MG63 (cell line): ENCODE measurements at regions not wholly inside any gene's neighbourhood (a gene's known extent, or its start where the extent isn't known, plus 50 kb on each side); places are given as distances from the start of the nearest gene placed in this dataset.
A peak's percentile ranks its signal among the peaks of the same experiment; 100 is the strongest.
"Not testable (repeated sequence)": the region's sequence is repeated elsewhere in the genome, so short reads cannot be mapped to it uniquely, and the experiment has no call there.

Experiments
- DNase-seq: peaks from one replicate; pipeline ENCODE4 v3.0.0-alpha.2; 2020
- H3K27me3 ChIP-seq: fragments of 250-450 bp; sonication (Bioruptor Pico); 2 replicates; pipeline ENCODE4 v1.5.1; 2020; ENCODE audit warnings: mild to moderate bottlenecking, moderate library complexity
- H3K36me3 ChIP-seq: fragments of 250-450 bp; sonication (Bioruptor Pico); 2 replicates; pipeline ENCODE4 v1.5.1; 2020; ENCODE audit warnings: mild to moderate bottlenecking, moderate library complexity
- H3K4me3 ChIP-seq: fragments of 250-450 bp; sonication (Bioruptor Pico); 2 replicates; pipeline ENCODE4 v1.5.1; 2020; ENCODE audit warnings: mild to moderate bottlenecking, moderate library complexity
- H3K9me3 ChIP-seq: fragments of 250-450 bp; sonication (Bioruptor Pico); 2 replicates; pipeline ENCODE4 v1.5.1; 2020; ENCODE audit warnings: mild to moderate bottlenecking, moderate library complexity

DNA sequence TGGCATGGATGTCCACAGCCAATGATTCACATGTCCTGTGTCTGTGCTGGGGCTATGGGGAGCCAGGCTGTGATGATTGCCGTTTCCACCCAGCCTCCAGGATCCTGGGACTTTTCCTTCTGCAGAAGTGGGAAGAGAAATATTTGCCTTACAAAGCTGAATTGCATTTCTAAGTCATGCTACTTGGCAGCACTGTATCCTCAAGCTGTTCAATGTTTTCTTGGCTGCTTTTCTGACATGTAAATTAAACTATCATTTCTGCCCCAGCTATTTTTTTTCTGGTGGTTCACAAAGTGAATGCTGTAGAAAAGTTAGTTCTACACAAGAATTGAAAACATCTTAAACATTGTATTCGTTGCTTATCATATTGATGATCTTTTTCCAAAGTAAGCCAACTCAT lies 51.9 kb upstream of the TCERG1L start:
- H3K9me3 ChIP-seq: no peaks in the 10 kb centered on the region

DNA sequence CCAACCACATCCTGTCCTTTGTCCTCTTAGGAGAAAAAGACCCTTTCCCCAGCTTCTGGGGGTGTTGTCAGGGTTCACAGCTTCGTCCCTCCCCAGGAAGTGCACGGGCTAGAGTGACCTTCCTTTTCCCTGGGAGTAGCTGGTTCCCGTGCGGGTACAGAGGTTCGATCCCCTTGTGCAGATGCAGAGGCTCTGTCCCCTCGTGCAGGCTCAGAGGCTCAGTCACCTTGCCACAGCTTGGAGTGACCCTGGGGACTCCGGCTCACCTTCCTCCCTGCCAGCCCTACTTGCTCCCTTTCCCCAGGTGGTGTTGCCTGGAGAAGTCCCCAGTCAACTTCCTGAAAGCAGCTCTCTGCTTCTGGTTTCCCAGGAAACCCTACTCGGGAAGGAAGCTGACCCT lies 60.0 kb upstream of the TCERG1L start:
- Histone ChIP-seq H3K27me3 (no peaks in the 10 kb centered on the region), H3K9me3 (no peaks in the 10 kb centered on the region), H3K36me3 (no peaks in the 10 kb centered on the region), H3K4me3 (no peak overlapping the region)
- no peak for DNase-seq

More for the DNA sequence above, 51.9 kb upstream of the TCERG1L start:
- H3K4me3 ChIP-seq: no peak overlapping the region
- DNase-seq: no peak
- H3K36me3 ChIP-seq: no peaks in the 10 kb centered on the region
- H3K27me3 ChIP-seq: no peaks in the 10 kb centered on the region

DNA sequence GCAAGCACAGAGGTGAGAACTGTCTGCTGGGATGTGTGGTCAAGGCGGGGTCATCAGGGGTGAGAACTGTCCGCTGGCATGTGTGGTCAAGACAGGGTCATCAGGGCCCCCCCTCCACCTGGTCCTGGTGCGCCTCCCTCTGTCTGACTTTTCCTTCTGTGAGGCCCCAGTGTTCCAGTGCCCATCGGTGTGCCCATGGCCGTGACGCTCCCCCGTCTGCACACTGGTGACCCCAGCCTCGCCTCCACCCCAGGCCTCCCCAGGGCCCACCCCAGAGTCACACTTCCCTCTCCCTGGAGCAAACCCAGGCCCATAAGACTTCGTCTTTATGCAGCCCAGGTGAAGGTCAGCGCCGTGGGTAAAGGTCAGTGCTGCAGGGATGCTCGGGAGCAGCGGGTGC lies 70.1 kb upstream of the TCERG1L start:
- no peaks in the 10 kb centered on the region for H3K27me3 ChIP-seq
- H3K9me3 ChIP-seq: no peaks in the 10 kb centered on the region
- DNase-seq: no peak
- no peaks in the 10 kb centered on the region for H3K36me3 ChIP-seq
- H3K4me3 ChIP-seq: no peak overlapping the region

DNA sequence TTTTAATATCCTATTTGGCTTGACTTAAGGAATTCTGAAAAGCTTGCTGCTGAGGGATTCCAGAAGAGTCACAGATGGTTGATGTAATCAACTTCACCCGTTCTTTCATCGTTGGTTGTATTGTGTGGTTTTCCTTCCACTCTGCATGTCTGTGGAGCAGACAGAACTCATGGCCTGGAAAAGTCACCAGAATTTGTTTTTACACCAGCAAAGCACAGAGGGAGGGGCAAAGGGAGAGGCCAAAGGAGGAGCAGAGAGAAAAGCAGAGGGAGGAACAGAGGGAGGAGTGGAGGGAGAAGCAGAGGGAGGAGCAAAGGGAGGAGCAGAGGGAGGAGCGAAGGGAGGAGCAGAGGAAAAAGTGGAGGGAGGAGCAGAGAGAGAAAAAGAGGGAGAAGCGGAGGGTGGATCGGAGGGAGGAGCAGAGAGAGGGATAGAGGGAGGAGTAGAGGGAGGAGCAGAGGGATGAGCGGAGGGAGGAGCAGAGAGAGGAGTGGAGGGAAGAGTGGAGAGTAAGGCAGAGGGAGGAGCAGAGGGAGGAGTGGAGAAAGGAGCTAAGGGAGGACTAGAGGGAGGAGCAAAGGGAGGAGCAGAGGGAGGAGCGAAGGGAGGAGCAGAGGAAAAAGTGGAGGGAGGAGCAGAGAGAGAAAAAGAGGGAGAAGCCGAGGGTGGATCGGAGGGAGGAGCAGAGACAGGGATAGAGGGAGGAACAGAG lies 73.8 kb upstream of the TCERG1L start:
- H3K4me3 ChIP-seq, H3K9me3 ChIP-seq, H3K36me3 ChIP-seq, H3K27me3 ChIP-seq: not testable (repeated sequence)
- peak; percentile 9 for DNase-seq

DNA sequence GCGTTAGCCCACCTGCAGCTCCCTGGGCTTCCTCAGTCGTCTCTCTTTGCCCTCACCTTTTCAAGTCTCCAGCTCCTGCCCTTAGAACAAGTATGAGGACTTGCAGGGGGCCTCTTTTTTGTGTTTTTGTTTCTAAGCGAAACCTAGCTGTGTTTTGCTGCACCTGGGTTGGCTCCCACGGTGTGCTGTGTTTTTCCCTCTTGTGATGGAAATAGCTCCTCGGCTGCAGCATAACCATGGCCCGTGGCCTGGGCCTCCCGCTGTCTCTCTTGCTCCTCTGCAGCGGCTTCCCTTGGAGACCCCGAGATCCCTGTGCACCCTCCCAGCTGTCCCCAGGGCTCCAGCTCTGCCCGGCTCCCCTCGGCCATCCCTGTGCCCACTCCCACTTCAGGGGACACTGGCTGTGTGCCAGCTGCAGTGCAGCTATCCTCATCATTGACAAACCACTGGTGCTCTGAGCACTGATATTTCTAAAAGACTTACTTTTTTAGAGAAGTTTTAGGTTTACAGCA lies 75.6 kb upstream of the TCERG1L start:
- H3K27me3 ChIP-seq: no peaks in the 10 kb centered on the region
- no peak overlapping the region for H3K4me3 ChIP-seq
- no peaks in the 10 kb centered on the region for H3K36me3 ChIP-seq
- DNase-seq: no peak
- H3K9me3 ChIP-seq: no peaks in the 10 kb centered on the region

DNA sequence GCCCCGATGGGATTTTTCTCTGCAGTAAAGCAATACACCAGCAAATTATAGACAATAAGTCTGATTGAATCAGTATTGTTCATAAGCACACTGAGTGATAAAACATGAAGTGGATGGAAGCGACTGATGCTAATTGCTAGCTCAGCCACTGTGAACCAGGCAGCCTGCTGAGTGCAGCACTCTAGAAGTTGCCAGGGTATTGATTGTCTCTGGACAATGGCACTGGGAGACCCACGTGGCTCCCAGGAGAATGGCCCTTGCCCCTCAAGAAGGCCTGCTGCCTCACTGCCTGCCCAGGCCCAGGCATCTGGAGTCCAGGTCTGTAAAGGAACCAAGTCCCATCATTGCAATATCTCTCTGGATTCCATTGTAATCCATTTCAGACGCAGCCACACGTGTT lies 80.4 kb upstream of the TCERG1L start:
- Histone ChIP-seq H3K36me3 (no peaks in the 10 kb centered on the region), H3K4me3 (no peak overlapping the region), H3K9me3 (no peaks in the 10 kb centered on the region), H3K27me3 (no peaks in the 10 kb centered on the region)
- no peak for DNase-seq

DNA sequence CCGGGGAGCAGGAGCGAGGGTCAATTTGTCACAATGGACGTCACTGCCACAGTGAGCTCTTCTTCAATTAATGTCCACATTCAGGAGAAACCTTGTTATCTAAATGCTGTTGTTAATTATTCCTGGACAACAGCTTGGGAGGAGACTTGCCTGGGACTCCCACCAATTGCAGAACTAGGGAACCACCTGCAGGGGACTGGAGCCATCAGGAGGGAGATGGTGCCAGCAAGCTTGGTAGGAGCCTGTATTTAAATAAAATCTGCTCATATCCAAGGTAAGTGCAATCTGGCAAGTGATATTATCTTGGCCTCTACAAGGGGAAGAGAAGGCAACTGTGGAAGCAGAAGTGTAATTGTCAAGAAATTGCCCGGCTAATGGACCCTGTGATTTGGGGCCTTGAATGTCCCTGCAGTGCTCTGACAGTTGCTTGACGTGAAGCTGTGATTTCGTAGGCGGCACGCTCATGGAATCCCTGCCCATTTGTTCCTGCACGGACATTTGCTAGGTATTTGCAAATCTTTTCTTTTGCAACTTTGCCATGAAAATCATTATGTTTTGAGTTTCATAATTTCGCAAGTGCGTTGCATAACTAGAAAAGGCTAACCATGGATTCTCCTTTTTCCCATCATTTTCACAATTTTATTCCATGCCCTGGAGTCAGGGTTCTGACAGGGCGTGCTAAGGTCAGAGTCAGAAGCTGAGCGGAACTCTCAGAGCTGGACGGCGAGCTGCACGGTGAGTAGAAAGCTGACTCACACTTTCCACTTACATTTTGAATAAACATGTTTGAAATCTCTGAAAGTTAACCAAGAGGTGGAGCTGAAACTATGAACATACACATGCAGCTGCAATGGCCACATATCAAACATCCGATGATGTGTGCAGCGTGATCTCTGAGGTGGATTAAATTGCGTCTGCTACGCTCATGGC lies 84.9 kb upstream of the TCERG1L start:
- DNase-seq: peak; percentile 25
- Histone ChIP-seq H3K36me3 (no peaks in the 10 kb centered on the region), H3K9me3 (no peaks in the 10 kb centered on the region), H3K27me3 (no peaks in the 10 kb centered on the region), H3K4me3 (no peak overlapping the region)

DNA sequence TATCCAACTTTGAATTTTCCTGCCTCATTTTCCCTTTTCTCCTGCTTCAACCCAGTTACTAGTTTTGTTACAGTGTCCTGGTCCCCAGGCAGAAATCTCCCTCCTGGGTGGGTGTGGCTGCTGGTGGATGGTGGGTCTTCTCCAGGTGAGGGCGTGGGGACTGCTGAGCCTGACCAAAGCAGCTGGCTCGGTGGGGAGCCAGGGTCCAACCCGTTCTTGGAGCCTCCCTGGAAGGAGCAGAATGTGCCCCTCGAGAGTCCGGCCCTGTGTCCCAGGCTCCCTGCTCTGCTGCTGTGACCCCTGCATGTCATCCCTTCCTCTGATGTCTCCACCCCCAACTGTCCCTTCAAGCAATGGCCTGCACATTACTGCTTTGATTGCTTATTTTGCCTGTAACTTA lies 86.6 kb upstream of the TCERG1L start:
- no peak for DNase-seq
- Histone ChIP-seq H3K27me3 (no peaks in the 10 kb centered on the region), H3K36me3 (no peaks in the 10 kb centered on the region), H3K4me3 (no peak overlapping the region), H3K9me3 (no peaks in the 10 kb centered on the region)

DNA sequence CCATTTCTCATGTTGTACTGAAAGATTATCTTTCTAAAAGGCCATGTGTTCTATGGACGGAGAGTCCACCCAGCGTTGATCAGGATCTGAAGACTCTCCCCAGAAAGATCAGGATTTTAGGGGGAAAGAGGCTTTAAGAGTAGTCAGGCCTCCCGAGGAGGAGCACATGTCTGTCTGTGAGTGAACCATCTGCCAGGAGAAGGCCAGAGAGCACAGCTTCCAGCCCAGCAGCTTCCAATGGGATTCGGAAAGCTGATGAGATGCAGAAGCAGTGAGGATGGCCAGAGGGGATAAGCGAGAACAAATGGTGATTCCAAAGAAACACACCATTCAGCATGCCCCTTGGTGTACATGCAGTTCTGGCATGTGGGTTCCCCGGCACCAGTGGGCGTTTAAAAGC lies 88.5 kb upstream of the TCERG1L start:
- no peak overlapping the region for H3K4me3 ChIP-seq
- H3K9me3 ChIP-seq: no peaks in the 10 kb centered on the region
- no peak for DNase-seq
- no peaks in the 10 kb centered on the region for H3K36me3 ChIP-seq
- H3K27me3 ChIP-seq: no peaks in the 10 kb centered on the region

DNA sequence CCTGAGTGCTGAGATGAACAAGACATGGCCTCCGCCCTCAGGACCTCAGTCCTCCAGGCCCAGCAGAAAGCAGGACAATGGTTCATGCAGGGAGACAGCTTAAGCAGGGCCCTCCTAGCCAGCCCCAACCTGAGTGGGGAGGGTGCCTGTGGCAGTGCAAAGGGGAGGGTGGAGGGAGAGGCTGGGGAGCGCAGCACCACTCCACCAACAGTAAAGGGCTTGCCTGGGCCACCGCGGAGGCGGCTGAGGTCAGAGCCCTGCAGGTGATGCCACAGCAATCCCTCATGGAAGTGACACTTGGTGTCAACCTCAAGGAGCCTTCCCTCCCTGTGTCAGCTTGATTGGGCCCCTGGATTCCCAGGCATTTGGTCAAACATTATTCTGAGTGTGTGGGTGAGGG lies 89.0 kb upstream of the TCERG1L start:
- H3K36me3 ChIP-seq: no peaks in the 10 kb centered on the region
- no peak overlapping the region for H3K4me3 ChIP-seq
- H3K27me3 ChIP-seq: no peaks in the 10 kb centered on the region
- H3K9me3 ChIP-seq: no peaks in the 10 kb centered on the region
- DNase-seq: no peak

DNA sequence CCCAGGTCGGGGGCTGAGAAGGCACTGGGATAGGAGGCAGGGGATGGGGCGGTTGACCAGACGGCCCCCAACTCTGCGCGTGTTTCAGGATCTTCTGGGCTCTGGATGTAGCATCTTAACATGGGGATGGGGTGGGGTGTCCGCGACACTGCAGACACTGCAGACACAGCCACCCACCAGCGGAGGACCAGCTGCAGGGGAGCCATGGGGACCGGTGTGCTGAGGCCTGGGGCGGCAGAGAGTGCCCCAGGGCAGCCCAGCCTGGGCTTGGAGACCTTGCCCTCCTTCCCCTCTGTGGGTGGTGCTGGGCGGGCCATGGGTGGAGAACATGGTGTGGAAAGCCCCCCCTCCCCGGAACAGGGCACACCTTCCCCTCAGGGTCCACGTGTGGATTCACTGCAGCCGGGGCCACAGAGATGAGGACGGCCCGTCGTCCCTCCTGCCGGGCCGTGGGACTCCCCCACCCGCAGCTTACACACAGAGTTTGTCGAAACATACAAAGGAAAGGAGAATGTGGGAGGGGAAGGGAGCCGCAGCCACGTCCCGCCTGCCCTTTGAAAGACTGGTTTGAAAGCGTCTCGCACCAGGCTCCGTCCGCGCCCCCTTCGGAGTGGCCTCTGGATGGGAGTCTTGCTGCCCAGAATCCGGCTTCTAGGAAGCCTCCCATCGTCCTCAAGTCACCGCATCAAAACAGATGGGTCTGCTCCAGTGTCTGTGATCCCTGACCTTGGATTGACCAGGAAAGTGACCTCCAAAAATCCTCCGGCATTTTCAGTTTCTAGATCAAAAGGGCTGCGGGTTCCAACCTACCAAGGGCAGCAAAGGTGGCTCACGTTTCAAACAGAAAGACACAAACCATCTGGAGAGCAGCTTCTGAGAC lies 91.5 kb upstream of the TCERG1L start:
- no peak for DNase-seq
- Histone ChIP-seq H3K36me3 (no peaks in the 10 kb centered on the region), H3K27me3 (no peaks in the 10 kb centered on the region), H3K9me3 (no peaks in the 10 kb centered on the region), H3K4me3 (no peak overlapping the region)

DNA sequence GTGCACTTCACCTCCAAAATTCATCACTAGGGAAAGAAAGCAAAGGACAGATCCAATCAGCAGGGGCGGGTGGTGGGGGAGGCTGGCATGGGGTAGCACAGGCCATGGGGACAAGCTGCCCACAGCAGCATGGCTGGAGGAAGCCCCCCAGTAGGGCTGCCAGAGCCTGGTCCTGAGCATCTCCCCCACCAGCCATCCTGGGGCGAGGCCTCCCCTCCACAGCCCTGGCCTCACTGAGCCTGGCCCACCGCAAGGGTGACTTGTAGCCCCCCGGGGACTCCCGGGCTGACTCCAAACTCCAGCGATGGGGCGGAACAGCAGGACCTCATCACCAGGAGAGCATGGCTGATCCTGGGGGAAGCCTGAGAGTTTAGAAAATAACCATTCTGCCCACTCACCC lies 92.4 kb upstream of the TCERG1L start:
- no peaks in the 10 kb centered on the region for H3K36me3 ChIP-seq
- no peaks in the 10 kb centered on the region for H3K9me3 ChIP-seq
- no peak for DNase-seq
- H3K4me3 ChIP-seq: no peak overlapping the region
- H3K27me3 ChIP-seq: no peaks in the 10 kb centered on the region

DNA sequence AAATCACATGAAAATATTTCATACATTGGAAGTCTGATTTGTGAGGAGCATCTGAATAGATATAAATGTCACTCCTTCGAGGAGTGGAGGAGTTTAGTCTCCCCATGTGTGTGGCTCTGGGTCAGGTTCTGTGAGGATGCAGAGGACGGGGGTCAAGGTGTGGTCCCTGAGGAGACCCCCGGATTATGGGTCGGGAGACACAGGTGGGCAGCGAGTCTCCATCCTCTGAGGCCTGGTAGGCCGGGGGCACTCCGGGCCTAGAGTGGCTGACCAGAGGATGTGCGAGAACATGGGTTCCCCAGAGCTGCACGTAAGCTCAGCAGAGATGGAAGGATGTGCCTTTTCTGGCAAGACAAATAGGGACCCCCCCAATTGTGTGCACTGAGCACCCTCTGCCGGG lies 93.4 kb upstream of the TCERG1L start:
- no peak for DNase-seq
- H3K9me3 ChIP-seq: no peaks in the 10 kb centered on the region

DNA sequence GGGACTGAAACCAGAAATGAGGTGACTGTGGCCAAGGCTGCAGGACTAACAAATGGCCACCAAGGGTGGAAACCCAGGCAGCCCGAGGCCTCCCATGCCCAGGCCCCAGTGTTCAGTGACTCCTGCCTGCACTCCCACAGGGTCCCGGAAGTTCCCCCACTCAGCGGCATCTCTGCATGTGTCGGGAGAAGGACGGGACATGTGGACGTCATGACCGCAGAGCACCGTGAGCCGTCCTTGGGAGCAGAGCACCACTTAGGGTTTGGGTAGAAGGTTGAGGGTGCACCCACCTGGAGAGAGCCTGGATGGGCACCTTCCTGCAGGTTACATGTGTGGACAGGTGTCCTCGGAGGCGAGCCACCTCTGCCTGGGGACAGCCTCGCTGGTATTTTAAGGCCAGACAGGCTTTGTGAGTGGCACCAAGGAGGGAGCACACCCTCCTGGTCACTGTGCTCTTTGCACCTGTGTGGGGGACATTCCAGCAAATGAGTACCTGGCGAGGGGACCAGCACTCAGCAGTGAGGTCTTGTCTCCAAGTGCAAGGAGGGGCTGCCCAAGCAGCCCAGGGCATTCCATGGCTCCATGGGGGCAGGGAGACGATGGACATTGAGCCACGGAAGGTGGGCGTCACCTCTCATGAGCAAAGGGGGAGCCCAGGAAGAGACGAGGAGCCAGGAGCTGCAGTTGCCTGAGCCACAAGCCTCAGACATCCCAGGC lies 95.3 kb upstream of the TCERG1L start:
- DNase-seq: no peak
- H3K9me3 ChIP-seq: no peaks in the 10 kb centered on the region

More for the DNA sequence above, 93.4 kb upstream of the TCERG1L start:
- H3K27me3 ChIP-seq: no peaks in the 10 kb centered on the region
- no peaks in the 10 kb centered on the region for H3K36me3 ChIP-seq
- H3K4me3 ChIP-seq: no peak overlapping the region

DNA sequence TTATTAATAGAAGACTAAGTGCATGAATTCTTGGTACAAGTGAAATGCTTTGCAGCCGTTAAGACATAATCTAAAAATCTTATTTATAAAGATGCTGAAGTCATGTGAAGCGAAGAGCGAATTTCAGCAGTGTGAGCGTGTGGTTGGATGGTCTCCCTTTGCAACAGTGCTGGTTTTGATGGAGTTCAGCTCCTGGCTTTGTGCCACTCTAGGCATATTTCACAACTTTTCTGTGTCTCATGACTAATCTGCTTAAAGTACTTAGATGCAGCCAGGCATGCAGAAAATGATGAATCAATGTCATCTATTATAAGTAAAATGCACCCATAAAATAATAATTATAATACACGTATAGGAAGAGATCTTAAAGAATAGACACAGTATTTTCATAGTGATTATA lies 107.2 kb upstream of the TCERG1L start:
- 0 out of 2 replicates have a peak, but pooled peaks cover 4% of the 10 kb centered on the region for H3K27me3 ChIP-seq
- no peaks in the 10 kb centered on the region for H3K9me3 ChIP-seq
- H3K4me3 ChIP-seq: no peak overlapping the region
- H3K36me3 ChIP-seq: no peaks in the 10 kb centered on the region
- no peak for DNase-seq

More for the DNA sequence above, 95.3 kb upstream of the TCERG1L start:
- H3K27me3 ChIP-seq: no peaks in the 10 kb centered on the region
- no peak overlapping the region for H3K4me3 ChIP-seq
- H3K36me3 ChIP-seq: no peaks in the 10 kb centered on the region

DNA sequence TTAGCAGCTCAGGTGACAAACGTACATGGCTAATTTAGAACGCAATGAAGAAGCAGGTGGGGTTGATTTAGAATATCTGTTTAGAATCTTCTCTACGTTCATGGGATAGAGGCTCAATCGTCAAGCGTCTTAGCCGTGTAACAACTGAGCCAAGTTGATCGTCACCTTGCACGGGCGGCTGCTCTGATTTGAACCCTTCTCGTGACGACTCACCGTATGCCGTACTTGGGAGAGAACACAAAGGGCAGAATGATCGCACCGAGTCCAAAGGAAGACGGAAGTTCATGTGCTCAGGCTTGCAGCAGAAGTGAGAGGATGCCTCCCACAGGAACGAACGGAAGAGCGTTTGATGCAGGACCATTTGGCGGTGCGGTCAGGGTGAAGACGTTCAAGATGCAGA lies 108.3 kb upstream of the TCERG1L start:
- H3K9me3 ChIP-seq: no peaks in the 10 kb centered on the region
- no peak overlapping the region for H3K4me3 ChIP-seq
- DNase-seq: no peak
- no peaks in the 10 kb centered on the region for H3K36me3 ChIP-seq
- 0 out of 2 replicates have a peak, but pooled peaks cover 4% of the 10 kb centered on the region for H3K27me3 ChIP-seq
